Upper lobe of left lung (tissue), 4 donors: ENCODE measurements at regions not wholly inside any gene's neighbourhood (a gene's known extent, or its start where the extent isn't known, plus 50 kb on each side); places are given as distances from the start of the nearest gene placed in this dataset.

ENCODE experiments used
- EP300 ChIP-seq, 4 donors: sonication (generic); formaldehyde crosslinking; IDR thresholded peaks; one replicate each; pipeline ENCODE4 v1.5.1; 2017; ENCODE audit warnings: antibody characterized with exemption in 4 of 4, control low read depth in 2 of 4
- POLR2A ChIP-seq, 4 donors: fragments of 450-650 bp; IDR thresholded peaks; one replicate each; pipeline ENCODE4 v1.5.1; 2016 to 2017; ENCODE audit warnings: antibody characterized with exemption in 4 of 4, mild to moderate bottlenecking in 2 of 4
- TF ChIP-seq, protein P1 (sequence below), 6 experiments: fragments of 450-650 bp in 4 of 6; fragments of 200-600 bp in 2 of 6; sonication (generic) in 2 of 6; IDR thresholded peaks; one replicate each; pipeline ENCODE4 v1.5.1; 2016 to 2019; ENCODE audit warnings: antibody characterized with exemption in 6 of 6

DNA sequence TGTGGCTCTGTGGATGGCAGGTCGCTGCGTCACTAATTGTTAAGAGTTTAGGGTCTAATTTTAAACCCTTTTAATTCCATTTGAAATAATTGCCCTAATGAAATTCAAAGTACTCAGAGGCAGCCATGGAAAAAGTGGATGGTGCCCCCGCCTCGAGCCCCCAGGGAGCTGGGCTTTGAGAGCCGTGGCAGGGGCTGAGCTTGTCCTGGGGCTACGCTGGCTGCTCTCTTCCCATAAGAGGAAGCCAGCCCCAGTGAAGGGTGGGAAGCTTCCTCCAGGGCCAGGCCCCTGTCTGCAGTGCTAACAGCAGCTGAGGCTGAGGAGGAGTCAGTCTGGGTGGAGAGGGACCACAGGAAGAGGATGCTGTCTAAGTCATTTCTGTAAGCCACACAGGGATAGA lies 315.0 kb upstream of the POU3F1 start:
- TF ChIP-seq, protein P1, sequence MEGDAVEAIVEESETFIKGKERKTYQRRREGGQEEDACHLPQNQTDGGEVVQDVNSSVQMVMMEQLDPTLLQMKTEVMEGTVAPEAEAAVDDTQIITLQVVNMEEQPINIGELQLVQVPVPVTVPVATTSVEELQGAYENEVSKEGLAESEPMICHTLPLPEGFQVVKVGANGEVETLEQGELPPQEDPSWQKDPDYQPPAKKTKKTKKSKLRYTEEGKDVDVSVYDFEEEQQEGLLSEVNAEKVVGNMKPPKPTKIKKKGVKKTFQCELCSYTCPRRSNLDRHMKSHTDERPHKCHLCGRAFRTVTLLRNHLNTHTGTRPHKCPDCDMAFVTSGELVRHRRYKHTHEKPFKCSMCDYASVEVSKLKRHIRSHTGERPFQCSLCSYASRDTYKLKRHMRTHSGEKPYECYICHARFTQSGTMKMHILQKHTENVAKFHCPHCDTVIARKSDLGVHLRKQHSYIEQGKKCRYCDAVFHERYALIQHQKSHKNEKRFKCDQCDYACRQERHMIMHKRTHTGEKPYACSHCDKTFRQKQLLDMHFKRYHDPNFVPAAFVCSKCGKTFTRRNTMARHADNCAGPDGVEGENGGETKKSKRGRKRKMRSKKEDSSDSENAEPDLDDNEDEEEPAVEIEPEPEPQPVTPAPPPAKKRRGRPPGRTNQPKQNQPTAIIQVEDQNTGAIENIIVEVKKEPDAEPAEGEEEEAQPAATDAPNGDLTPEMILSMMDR (IDR thresholded peaks at IDR 0.05), result no peak
- TF ChIP-seq POLR2A (IDR thresholded peaks at IDR 0.05) (no peak), EP300 (IDR thresholded peaks at IDR 0.05) (no peak)
